ENCODE measurements at regions not wholly inside any gene's neighbourhood (a gene's known extent, or its start where the extent isn't known, plus 50 kb on each side); places are given as distances from the start of the nearest gene placed in this dataset.

DNA sequence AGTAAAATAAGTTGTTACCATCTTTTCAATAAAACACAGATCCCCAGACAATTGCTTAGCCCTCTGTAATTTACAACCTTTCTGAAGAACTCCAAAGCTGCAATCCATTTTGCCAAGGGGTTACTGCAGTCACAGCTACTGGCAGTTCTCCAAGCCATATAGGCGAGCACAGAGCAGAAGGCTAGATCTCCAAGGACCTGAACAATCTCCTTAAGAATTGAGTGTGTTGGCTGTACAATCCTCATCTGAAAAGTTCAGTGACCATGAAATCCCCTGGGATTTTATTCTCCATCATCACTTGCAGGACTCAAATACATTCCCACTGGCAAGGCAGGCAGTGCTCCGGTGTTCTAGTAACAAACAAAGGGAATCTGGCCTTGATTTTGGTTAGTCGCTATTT is 103.9 kb upstream of the LRP1B start:
- DNase-seq (no peak), ATAC-seq (no peak), FAIRE-seq (no peak)
- no peaks in the 10 kb centered on the region for H3K27me3 ChIP-seq
- H3K36me3 ChIP-seq: no peaks in the 10 kb centered on the region
- TF ChIP-seq, protein P1, sequence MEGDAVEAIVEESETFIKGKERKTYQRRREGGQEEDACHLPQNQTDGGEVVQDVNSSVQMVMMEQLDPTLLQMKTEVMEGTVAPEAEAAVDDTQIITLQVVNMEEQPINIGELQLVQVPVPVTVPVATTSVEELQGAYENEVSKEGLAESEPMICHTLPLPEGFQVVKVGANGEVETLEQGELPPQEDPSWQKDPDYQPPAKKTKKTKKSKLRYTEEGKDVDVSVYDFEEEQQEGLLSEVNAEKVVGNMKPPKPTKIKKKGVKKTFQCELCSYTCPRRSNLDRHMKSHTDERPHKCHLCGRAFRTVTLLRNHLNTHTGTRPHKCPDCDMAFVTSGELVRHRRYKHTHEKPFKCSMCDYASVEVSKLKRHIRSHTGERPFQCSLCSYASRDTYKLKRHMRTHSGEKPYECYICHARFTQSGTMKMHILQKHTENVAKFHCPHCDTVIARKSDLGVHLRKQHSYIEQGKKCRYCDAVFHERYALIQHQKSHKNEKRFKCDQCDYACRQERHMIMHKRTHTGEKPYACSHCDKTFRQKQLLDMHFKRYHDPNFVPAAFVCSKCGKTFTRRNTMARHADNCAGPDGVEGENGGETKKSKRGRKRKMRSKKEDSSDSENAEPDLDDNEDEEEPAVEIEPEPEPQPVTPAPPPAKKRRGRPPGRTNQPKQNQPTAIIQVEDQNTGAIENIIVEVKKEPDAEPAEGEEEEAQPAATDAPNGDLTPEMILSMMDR (IDR thresholded peaks at IDR 0.05): no peak
- H3K27ac ChIP-seq: no peak overlapping the region
- no peak overlapping the region for H3K4me3 ChIP-seq
- no peaks in the 10 kb centered on the region for H3K9me3 ChIP-seq
- intact Hi-C loops (cut with DNase I): no loop called here
- WGBS, 2 donors: 35 to 38% methylated on average over 3 of the region's 3 CpGs
- no peaks in the 10 kb centered on the region for H3K4me1 ChIP-seq

DNA sequence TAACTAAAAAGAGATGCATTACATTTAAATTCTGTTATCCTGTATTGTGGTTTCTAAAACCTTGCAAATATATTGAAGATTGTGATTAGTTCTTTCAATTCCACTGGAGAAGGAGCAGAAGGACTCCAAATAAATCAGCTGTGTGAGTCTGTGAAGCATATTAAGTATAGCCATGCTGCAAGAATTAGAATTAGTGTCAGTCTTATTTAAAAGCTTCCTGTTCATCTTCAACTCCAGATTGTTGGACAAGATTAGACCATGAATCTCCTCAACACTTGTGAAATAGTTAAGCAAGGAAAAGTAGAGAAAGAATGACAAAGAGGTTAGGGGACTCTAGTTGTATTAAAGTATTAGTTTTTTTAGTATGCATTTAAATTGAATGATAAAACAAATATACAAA is 92.5 kb upstream of the LRP1B start:
- TF ChIP-seq, protein P1 (IDR thresholded peaks at IDR 0.05): no peak
- no peak for ATAC-seq

DNA sequence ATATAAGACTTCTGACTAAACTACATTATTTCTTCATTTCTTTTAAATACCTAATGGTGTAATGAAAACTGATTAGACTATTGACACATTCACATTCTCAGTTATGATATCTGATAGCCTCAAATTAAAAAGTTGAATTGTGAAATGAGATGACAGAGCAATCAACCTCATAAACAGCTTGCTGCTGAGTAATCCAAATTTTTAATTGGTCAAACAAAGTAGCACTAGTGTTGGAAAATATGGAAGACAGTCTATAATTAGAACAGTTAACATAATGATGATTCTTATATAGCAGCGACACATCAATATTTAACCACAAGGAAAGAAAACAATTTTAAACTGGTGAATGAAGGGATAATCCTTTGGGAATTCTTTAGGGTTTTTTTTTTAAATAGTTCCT is 91.9 kb upstream of the LRP1B start:
- Histone ChIP-seq H3K9me3 (no peaks in the 10 kb centered on the region), H3K4me3 (no peak overlapping the region), H3K27ac (no peak overlapping the region), H3K36me3 (no peaks in the 10 kb centered on the region), H3K27me3 (no peaks in the 10 kb centered on the region), H3K4me1 (no peaks in the 10 kb centered on the region)
- DNase-seq (no peak), FAIRE-seq (no peak), ATAC-seq (no peak)
- WGBS, 2 donors: 39 to 73% methylated on average over 1 of the region's 1 CpG
- TF ChIP-seq, protein P1 (IDR thresholded peaks at IDR 0.05): no peak
- intact Hi-C loops (cut with DNase I): no loop called here

More for the DNA sequence above, 92.5 kb upstream of the LRP1B start:
- H3K27ac ChIP-seq: no peak overlapping the region
- no peaks in the 10 kb centered on the region for H3K4me1 ChIP-seq
- FAIRE-seq (no peak), DNase-seq (no peak)
- no peaks in the 10 kb centered on the region for H3K27me3 ChIP-seq
- H3K4me3 ChIP-seq: no peak overlapping the region
- no peaks in the 10 kb centered on the region for H3K36me3 ChIP-seq
- H3K9me3 ChIP-seq: no peaks in the 10 kb centered on the region
- intact Hi-C loops (cut with DNase I): no loop called here

DNA sequence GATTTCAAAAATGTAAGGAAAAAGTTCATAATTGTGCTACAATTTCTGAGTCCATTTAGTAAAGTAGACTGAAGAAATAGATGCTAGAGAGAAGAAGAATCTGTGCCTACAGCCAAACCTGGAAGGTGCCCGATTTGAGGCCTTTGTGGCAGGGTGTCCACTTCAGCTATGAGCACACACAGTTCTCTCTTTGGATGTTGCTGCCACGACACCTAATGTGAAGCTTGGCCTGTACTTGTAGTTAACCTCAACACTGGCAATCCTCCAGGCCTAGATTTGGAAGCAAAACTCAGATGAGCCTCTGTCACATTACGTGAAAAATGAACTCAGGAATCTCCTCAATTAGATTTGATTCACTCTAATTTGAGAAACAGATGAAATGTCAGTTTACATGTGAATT is 90.1 kb upstream of the LRP1B start:
- FAIRE-seq (no peak), DNase-seq (no peak), ATAC-seq (no peak)
- Histone ChIP-seq H3K4me3 (no peak overlapping the region), H3K27me3 (no peaks in the 10 kb centered on the region), H3K36me3 (no peaks in the 10 kb centered on the region), H3K27ac (no peak overlapping the region), H3K4me1 (no peaks in the 10 kb centered on the region), H3K9me3 (no peaks in the 10 kb centered on the region)
- 34 to 44% methylated on average over 3 of the region's 3 CpGs for WGBS, 2 donors
- intact Hi-C loops (cut with DNase I): no loop called here
- TF ChIP-seq, protein P1 (IDR thresholded peaks at IDR 0.05): no peak

DNA sequence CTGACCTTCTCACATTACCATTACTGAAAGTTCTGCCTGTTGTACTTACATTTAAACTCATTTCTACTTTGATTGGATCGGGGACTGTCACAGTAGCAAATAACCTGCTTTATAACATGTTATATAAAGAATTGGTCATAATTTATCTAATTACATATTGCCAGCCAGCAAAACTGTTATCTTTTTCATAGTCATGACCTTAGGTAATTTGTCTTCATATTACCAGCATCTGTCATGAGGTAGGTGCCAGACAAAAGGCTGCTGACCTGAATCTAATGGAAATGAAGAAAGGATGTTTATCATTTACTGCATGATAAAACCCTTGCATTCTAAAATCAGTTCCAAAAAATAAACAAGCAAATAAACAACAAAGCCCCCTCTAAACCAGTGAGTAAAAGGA is 89.4 kb upstream of the LRP1B start:
- TF ChIP-seq, protein P1 (IDR thresholded peaks at IDR 0.05): no peak
- Histone ChIP-seq H3K27me3 (no peaks in the 10 kb centered on the region), H3K36me3 (no peaks in the 10 kb centered on the region), H3K27ac (no peak overlapping the region), H3K4me3 (no peak overlapping the region), H3K9me3 (no peaks in the 10 kb centered on the region), H3K4me1 (no peaks in the 10 kb centered on the region)
- FAIRE-seq (no peak), ATAC-seq (no peak), DNase-seq (no peak)
- intact Hi-C loops (cut with DNase I): no loop called here
- WGBS, 2 donors: 79 to 85% methylated on average over 1 of the region's 1 CpG
